NCI-H1048 (cell line): ENCODE measurements at regions not wholly inside any gene's neighbourhood (a gene's known extent, or its start where the extent isn't known, plus 50 kb on each side); places are given as distances from the start of the nearest gene placed in this dataset.
"Not testable (repeated sequence)": the region's sequence is repeated elsewhere in the genome, so short reads cannot be mapped to it uniquely, and the experiment has no call there.

Experiments used
- DNase-seq: peaks from one replicate; lab custom pipeline; 2025; lab: John Stamatoyannopoulos, UW

DNA sequence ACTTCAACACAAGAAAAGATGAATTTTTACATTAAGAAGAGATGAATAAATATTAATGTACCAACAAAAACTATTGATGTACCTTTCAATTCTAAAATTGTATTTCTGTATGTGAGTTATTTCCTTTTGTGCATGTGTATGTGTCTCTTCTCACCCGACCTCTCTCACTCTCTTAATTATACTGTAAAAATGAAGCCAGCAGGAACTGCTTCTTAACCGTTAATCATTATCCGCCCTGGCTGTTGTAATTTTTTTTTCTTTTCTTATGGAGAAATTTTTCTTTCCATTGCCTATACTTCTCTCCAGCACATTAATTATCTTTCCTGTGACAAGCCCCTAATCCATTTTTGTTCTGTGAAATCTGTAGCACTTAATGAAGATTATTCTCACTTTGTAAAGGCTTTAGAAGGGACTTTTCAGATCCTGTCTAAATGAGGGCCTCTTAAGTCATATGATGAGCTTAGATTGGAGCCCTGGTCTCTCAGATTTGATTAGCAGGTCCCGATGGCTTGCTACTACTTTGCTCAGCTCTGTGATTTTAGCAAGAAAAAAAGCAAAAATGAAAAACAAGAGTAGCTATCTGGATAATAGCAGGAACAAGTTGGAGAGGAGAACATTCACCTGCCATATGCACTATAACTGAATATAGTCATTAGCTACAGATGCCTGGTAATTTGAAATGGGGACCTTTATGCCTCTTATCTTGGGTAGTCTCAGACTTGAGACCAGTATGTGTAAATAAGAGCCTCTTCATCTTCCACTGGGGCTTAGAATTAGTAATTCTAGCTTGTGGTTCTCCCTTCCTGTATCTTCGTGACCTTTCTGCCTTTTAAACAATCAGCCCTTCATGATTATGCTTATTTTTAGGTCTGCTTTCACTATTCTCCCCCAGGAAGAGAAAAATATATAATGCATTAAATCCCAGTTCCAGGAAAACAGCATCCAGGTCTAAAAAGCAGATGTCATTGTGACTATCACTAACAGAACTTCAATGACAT is 80.0 kb upstream of the COL1A2 start:
- DNase-seq = no peak

DNA sequence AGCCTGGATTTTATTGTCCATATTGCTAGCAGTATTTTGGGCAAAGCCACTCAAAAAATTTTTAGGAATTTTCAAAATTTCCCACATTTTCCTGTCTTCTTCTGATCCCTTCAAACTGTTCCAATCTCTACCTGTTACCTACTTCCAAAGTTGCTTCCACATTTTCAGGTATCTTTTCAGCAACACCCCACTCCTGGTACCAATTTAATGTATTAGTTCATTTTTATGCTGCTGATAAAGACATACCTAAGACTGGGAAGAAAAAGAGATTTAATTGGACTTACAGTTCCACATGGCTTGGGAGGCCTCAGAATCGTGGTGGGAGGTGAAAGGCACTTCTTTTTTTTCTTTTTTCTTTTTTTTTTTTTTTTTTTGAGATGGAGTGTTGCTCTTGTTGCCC is 73.6 kb upstream of the COL1A2 start:
- DNase-seq = not testable (repeated sequence)

DNA sequence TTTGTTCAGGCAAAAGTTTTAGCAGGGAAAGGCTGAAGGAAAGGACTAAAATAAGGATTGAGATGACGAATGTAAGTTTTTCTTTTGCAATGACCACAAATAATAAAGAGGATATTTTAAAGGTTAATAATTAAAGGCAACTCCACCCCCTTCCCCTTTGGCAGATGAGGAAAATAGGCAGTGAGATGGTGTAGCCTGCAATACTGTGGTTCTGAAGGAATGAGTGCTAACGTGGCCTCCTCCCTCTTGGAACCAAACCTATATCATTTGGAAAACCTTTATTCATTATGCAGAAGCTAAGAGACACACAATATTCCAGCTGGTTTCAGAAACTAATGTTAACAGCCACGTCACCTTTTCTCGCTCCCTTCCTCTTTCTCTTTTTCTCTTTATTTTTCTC is 70.9 kb upstream of the COL1A2 start:
- DNase-seq = no peak

DNA sequence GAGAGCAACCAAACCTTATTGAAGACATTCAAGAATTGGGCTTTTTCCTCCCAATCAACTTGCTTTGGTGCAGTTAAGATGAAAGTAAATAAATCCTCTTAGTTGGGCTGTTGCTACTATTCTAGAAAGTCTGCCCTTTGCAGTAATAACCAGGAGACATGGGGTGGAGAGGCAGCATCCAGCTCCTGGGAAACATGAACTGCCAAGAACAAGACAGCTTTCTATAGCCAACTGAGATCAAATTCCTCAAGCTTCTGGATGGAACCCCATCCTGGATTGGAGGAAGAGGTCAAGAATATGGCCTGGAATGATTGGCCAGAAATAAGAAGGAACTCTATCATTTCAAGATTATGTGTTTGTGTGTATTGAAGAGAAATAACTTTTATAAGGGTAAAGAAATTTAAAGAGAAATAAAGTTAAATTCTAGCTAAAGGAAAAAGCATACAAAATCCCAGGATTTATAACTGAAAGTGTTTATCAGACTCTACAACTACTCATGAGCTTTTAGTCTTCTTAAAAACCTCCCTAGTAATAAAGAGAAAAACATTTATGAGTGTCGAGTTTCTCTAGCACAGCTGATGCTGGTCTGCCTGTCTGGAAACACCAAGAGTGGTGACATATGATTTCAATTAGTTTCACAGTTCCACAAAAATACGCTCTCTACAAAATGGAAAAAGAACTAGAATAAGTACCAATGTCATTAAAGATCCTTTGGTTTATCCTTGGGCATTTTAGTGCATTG is 70.1 kb upstream of the COL1A2 start:
- no peak for DNase-seq

DNA sequence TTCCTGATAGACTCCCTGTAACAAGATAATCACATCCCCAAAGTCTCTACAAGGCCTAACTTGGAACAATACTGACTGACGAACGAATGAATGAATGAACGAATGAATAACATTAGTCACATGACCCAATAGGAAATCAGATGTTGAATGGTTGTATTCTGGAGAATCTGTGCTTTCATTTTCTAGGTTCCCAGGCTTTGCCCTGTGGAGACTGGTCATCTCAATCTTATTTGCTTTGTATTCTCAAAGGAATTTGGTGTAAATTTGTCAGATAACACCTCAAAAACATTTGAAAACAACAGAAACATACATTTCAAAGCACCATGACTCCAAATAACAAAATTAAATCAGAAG is 69.6 kb upstream of the COL1A2 start:
- DNase-seq = no peak

DNA sequence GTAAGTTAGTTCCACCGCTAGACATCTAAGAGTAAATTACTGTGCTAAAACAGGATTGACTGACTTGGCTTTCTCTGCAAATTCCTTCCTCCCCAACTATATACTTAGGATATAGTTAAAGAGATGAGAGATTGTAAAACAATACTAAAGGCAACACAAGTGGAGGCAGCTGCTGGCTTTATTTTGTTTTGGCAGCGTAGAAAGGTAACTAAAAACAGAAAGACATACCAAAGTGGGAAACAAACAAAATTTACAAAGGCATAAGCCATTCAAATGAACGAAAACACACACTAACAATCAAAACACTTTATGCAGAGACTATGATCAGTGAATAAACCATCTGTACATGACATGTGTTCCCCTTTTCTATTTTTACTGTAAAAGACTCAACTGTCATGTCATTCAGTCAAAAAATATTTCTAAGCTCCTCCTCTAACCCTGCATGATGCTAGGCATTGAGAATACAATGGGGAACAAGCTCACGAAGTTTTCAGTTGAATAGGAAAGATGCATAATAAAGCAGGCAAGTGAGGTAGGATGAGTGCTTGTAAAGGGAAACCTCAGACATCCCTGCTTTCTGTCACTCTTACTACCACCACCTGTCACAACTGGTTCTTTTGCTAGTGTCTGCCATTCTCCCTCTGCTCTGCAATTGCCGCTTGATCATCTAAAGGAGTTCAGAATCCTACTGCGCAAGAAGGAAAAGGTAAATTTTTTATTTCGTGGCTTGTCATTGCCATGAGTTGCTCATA is 64.2 kb upstream of the COL1A2 start:
- DNase-seq = no peak

DNA sequence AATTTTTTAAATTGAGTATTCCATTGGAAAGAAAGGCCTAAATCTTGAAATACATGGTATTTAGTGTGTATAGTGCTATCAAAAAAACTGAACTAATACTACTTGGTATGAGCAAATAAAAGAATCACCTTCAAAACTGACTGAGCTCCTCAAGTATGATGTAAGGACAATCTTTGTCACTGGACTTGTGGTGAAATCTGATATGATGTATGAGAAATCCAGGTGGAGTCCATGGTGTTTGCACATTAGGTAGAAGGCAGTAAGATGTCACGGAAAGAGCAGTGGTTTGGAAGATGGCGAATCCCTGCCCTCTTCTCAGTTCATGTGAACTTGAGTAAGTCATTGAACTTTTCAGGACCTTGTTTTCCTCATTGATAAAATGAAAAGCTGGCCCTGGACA is 62.1 kb upstream of the COL1A2 start:
- DNase-seq = no peak

DNA sequence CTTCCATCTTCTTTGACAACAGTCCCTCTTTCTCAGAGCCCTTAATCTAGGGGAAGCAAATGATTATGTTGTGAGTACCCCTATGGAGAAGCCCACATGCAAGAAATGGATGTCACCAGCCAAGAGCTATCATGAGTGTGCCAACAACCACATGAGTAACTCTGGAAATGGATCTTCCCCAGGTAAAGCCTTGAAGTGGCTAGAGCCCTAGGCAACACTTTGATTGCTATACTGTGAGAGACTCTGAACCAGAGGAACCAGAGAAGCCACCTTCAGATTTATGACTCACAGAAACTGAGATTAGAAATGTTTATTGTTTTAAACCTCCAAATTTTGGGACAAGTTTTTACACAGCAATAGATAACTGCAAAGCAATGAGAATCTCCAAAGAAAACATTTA is 60.9 kb upstream of the COL1A2 start:
- no peak for DNase-seq

DNA sequence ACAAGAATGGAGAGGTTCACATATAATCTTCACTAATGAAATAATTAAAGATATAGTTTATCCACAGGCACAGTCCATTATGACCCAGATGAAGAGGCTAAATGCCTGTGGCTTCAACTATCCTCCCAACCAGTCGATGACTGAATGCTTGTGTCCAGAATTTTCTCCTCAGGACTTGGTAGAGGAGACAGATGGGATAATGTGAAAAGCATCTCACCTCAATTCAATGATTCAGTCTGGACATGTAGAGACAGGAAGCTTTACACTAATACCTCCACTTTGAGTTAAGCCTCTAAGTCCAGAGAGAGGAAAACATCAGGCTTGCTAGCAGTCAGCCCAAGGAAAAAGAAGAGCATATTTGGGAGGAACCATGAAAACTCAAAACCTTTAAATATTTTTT is 59.1 kb upstream of the COL1A2 start:
- no peak for DNase-seq

DNA sequence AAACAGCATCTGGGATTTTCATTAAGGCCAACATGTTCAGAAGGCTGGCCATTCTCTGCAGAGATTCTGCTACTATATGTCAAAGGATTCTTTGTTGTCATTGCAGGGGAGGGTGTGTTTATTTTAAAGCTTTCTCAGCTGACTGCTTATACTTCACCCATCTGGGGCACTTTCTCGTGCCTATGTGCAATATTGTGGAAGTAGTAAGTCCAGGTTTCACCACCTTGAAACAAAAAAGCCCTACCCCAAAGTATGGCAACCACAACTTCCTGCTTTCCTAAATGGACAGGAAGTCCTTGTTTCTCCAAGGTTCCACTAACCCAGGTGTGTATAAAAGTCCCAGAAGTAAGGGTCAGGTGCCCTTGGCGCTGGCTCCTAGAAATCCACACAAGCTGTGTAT is 58.7 kb upstream of the COL1A2 start:
- no peak for DNase-seq

DNA sequence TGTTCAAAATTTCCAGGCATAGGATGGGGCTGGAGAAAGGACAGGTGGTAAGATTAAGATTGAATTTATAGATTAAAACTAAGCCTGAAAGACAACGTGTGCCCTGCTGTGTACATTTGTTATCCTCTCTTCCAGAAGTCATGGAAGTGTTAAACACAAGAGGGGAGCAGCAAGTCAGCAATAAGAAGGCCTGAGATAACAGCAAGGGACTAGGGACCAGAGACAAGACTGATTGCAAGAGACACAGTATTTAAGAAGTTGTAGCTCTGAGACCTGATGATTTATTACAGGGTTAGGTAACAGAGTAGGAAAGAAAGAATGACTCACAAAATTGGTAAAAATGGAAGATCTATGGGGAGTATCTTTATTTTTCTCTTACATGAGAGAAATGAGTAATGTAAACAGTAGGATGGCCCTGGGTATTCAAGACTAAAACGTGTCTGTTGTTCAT is 55.7 kb upstream of the COL1A2 start:
- no peak for DNase-seq

DNA sequence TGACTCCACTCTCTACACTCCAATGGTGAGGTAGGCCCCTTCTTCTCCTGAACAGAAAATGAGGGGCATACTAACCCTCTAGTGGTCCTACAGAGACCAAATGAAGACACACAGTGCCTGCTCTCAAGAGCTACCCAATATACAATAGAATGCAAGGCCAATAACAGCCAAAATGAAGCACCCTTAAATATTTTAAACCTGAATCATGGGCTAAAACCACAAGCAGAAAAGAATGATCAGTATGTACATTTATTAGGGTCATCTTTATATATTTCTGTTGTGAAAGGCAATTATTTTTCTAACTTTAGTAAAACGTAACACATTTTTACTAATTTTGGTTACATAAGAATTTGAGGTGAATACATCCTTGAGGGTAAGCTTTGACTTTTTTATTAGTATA is 49.9 kb upstream of the COL1A2 start:
- no peak for DNase-seq
